ENCODE measurements at regions not wholly inside any gene's neighbourhood (a gene's known extent, or its start where the extent isn't known, plus 50 kb on each side); places are given as distances from the start of the nearest gene placed in this dataset.

GRCh38 chr3:117019082-117019713, 309.6 kb downstream of the TUSC7 start (continued):
- TF ChIP-seq POLR2AphosphoS5 (IDR thresholded peaks at IDR 0.05; ENCODE audit: low read depth, low read length) (no peak), EGR1 (IDR thresholded peaks at IDR 0.05; ENCODE audit: borderline replicate concordance, low read depth, low read length) (no peak), GTF2F1 (IDR thresholded peaks at IDR 0.05; ENCODE audit: borderline replicate concordance, low read depth, low read length) (no peak)
